ENCODE measurements at regions not wholly inside any gene's neighbourhood (a gene's known extent, or its start where the extent isn't known, plus 50 kb on each side); places are given as distances from the start of the nearest gene placed in this dataset.

DNA sequence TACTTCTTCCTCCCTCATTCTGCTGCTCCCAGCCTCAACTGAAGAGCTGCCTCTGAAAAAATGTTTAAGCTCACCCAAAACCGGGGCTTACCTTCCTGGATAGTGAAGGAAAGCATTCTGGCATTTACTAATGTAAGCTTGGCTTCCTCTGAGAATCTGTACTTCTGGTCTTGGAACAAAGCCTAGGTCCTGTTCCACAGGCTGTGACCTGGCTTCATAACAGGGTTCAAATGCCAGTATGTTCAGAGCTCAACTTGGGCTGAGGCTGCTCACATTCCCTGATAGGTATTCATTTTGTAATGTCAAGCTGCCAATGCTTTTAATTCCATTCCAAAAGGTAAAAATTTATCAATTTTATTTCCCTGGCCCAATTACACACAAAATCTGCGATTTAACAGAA is 411.7 kb upstream of the KCNN2 start:
- intact Hi-C loops (cut with micrococcal nuclease) (no loop called here), in situ Hi-C loops (cut with MboI) (no loop called here)
- TF ChIP-seq CCNT2 (IDR thresholded peaks at IDR 0.05; ENCODE audit: borderline replicate concordance, extremely low read depth, insufficient read length, low read depth, low read length), result no peak
- no peak for TF ChIP-seq ZNF507 (tag; conservative IDR thresholded peaks at IDR 0.05)
- no peak for TF ChIP-seq ZNF75A (CRISPR knock-in tag; IDR thresholded peaks at IDR 0.05)
- TF ChIP-seq, protein P1, sequence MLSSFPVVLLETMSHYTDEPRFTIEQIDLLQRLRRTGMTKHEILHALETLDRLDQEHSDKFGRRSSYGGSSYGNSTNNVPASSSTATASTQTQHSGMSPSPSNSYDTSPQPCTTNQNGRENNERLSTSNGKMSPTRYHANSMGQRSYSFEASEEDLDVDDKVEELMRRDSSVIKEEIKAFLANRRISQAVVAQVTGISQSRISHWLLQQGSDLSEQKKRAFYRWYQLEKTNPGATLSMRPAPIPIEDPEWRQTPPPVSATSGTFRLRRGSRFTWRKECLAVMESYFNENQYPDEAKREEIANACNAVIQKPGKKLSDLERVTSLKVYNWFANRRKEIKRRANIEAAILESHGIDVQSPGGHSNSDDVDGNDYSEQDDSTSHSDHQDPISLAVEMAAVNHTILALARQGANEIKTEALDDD (IDR thresholded peaks at IDR 0.05), result no peak
- TF ChIP-seq, protein P2, sequence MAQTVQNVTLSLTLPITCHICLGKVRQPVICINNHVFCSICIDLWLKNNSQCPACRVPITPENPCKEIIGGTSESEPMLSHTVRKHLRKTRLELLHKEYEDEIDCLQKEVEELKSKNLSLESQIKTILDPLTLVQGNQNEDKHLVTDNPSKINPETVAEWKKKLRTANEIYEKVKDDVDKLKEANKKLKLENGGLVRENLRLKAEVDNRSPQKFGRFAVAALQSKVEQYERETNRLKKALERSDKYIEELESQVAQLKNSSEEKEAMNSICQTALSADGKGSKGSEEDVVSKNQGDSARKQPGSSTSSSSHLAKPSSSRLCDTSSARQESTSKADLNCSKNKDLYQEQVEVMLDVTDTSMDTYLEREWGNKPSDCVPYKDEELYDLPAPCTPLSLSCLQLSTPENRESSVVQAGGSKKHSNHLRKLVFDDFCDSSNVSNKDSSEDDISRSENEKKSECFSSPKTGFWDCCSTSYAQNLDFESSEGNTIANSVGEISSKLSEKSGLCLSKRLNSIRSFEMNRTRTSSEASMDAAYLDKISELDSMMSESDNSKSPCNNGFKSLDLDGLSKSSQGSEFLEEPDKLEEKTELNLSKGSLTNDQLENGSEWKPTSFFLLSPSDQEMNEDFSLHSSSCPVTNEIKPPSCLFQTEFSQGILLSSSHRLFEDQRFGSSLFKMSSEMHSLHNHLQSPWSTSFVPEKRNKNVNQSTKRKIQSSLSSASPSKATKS (CRISPR knock-in tag; IDR thresholded peaks at IDR 0.05), result no peak
- TF ChIP-seq, protein P3, sequence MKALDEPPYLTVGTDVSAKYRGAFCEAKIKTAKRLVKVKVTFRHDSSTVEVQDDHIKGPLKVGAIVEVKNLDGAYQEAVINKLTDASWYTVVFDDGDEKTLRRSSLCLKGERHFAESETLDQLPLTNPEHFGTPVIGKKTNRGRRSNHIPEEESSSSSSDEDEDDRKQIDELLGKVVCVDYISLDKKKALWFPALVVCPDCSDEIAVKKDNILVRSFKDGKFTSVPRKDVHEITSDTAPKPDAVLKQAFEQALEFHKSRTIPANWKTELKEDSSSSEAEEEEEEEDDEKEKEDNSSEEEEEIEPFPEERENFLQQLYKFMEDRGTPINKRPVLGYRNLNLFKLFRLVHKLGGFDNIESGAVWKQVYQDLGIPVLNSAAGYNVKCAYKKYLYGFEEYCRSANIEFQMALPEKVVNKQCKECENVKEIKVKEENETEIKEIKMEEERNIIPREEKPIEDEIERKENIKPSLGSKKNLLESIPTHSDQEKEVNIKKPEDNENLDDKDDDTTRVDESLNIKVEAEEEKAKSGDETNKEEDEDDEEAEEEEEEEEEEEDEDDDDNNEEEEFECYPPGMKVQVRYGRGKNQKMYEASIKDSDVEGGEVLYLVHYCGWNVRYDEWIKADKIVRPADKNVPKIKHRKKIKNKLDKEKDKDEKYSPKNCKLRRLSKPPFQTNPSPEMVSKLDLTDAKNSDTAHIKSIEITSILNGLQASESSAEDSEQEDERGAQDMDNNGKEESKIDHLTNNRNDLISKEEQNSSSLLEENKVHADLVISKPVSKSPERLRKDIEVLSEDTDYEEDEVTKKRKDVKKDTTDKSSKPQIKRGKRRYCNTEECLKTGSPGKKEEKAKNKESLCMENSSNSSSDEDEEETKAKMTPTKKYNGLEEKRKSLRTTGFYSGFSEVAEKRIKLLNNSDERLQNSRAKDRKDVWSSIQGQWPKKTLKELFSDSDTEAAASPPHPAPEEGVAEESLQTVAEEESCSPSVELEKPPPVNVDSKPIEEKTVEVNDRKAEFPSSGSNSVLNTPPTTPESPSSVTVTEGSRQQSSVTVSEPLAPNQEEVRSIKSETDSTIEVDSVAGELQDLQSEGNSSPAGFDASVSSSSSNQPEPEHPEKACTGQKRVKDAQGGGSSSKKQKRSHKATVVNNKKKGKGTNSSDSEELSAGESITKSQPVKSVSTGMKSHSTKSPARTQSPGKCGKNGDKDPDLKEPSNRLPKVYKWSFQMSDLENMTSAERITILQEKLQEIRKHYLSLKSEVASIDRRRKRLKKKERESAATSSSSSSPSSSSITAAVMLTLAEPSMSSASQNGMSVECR (CRISPR knock-in tag; IDR thresholded peaks at IDR 0.05), result no peak
- Histone ChIP-seq H3K9me1 (ENCODE audit: control insufficient read depth, insufficient read depth, low read length) (no peaks in the 10 kb centered on the region), H3K9me3 (replicated peaks; ENCODE audit: control insufficient read depth, insufficient read depth, low read depth, low read length) (no peaks in the 10 kb centered on the region), H3K79me2 (ENCODE audit: control insufficient read depth, insufficient read depth, low read length) (no peaks in the 10 kb centered on the region), H3K4me3 (no peak overlapping the region), H3K27ac (ENCODE audit: extremely low read depth, low read depth, low read length) (no peak overlapping the region), H3K9ac (ENCODE audit: insufficient read depth in 1 of 2, low read depth in 2 of 2, low read length in 2 of 2) (no peak overlapping the region), H3K4me1 (replicated peaks in 1 of 2; ENCODE audit: control insufficient read depth in 2 of 2, insufficient read depth in 2 of 2, low read length in 2 of 2) (no peaks in the 10 kb centered on the region), H3K4me2 (ENCODE audit: insufficient read depth, low read length) (no peak overlapping the region), H2AFZ (ENCODE audit: low read depth, low read length) (no peak overlapping the region), H3K27me3 (ENCODE audit: control insufficient read depth in 2 of 2, insufficient read depth in 2 of 2, low read length in 2 of 2) (no peaks in the 10 kb centered on the region), H3K36me3 (ENCODE audit: control insufficient read depth, insufficient read depth, low read length) (no peaks in the 10 kb centered on the region), H4K20me1 (replicated peaks; ENCODE audit: control insufficient read depth, insufficient read depth, low read length) (no peaks in the 10 kb centered on the region)
- no peak for DNase-seq (ENCODE audit: extremely low read depth in 1 of 4, low spot score in 3 of 4)
- 0% methylated on average over 2 of the region's 2 CpGs for WGBS (ENCODE audit: insufficient coverage, low coverage, missing lambda C conversion rate)
- FAIRE-seq, result no peak
- BruUV-seq (replicated peaks), result no TSS peak
- no peak for ATAC-seq
- ChIA-PET CTCF (ENCODE audit: low intra/inter-chr PET ratio) (no interaction called here), POLR2A (no interaction called here)
